Mucosa of stomach (tissue), 1 donor: ENCODE measurements at regions not wholly inside any gene's neighbourhood (a gene's known extent, or its start where the extent isn't known, plus 50 kb on each side); places are given as distances from the start of the nearest gene placed in this dataset.

ENCODE experiments used
- H3K27me3 ChIP-seq: one replicate; pipeline ENCODE4 v1.7.0; 2013; ENCODE audit warnings: mild to moderate bottlenecking, low read length; ENCODE audit not compliant: control insufficient read depth, insufficient read depth
- H3K36me3 ChIP-seq: one replicate; pipeline ENCODE4 v1.7.0; 2013; ENCODE audit warnings: low read length; ENCODE audit not compliant: control insufficient read depth, insufficient read depth
- H3K4me1 ChIP-seq: one replicate; pipeline ENCODE4 v1.7.0; 2013; ENCODE audit warnings: mild to moderate bottlenecking, low read length; ENCODE audit not compliant: control insufficient read depth, insufficient read depth
- H3K4me3 ChIP-seq: one replicate; pipeline ENCODE4 v1.7.0; 2013; ENCODE audit warnings: low read length
- H3K9ac ChIP-seq: one replicate; pipeline ENCODE4 v1.7.0; 2013; ENCODE audit warnings: mild to moderate bottlenecking, low read length, moderate library complexity
- H3K9me3 ChIP-seq: one replicate; pipeline ENCODE4 v1.7.0; 2013; ENCODE audit warnings: mild to moderate bottlenecking, low read length, moderate library complexity; ENCODE audit not compliant: control insufficient read depth
- donor health status: Pancreatic carcinoma.

DNA sequence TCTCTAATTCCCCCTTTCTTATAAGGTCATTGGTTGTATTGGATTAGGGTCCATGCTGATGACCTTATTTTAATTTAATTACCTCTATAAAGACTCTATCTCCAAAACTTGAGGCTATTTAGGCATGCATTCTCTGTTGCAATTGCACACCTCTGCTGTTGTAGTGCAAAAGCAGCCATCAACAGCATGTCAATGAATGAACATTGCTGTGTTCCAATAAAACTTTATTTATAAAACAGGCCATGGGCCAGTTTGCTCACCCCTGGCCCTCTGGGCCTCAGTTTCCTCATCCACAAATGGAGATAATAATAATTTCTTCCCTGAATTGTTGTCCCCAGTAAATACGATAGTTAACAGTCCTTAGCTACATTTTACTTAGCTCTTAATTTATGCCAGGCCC, 100.4 kb upstream of the USP24 start:
- no peaks in the 10 kb centered on the region for H3K36me3 ChIP-seq
- H3K9ac ChIP-seq, result no peak overlapping the region
- no peaks in the 10 kb centered on the region for H3K27me3 ChIP-seq
- no peaks in the 10 kb centered on the region for H3K4me1 ChIP-seq
- H3K4me3 ChIP-seq, result no peak overlapping the region
- no peaks in the 10 kb centered on the region for H3K9me3 ChIP-seq

- Histone ChIP-seq H3K4me1 (no peaks in the 10 kb centered on the region), H3K9ac (no peak overlapping the region), H3K27me3 (no peaks in the 10 kb centered on the region), H3K36me3 (no peaks in the 10 kb centered on the region), H3K4me3 (no peak overlapping the region), H3K9me3 (no peaks in the 10 kb centered on the region)
Observed at GRCh38 chr1:55314740-55315139, 99.6 kb upstream of the USP24 start.

DNA sequence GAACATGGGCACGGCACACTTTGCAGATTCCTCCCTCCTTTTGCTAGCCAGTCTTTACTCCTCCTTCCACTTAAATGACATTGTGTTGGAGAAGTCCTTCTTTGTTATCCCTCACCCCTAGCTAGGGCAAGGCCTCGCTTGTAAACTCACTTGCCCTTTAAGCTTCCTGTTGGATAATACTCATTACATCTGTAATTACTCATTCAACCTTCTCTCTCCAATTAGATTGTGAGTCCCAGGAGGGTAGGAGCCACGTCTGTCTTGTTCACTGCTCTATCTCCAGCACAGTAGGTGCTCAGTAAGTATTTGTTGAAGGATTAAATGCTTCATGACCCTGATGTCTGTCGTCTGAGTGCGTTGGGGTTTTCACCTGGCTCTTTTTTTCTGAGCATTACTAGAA, 98.7 kb upstream of the USP24 start:
- Histone ChIP-seq H3K27me3 (no peaks in the 10 kb centered on the region), H3K9me3 (no peaks in the 10 kb centered on the region), H3K36me3 (no peaks in the 10 kb centered on the region), H3K4me3 (no peak overlapping the region), H3K4me1 (no peaks in the 10 kb centered on the region), H3K9ac (no peak overlapping the region)

DNA sequence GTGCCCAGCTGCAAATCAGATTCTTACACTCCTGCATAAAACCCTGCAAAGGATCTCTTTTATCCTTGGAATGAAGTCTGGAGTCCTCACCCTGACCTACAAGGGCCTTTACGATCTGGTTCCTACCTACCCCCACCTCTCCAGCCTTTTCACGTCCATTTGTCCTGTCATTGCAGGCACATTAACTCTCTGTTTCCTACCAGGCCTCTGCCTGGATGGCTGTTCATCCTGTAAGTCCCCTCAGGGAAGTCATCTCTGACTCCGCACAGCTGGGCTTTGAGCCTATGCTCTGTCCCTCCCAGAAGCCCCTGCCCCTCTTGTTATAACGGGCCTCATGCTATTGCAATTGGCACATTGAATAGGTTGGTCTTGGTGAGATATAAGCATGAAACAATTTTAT, 96.8 kb upstream of the USP24 start:
- Histone ChIP-seq H3K9me3 (no peaks in the 10 kb centered on the region), H3K4me3 (no peak overlapping the region), H3K4me1 (no peaks in the 10 kb centered on the region), H3K27me3 (no peaks in the 10 kb centered on the region), H3K9ac (no peak overlapping the region), H3K36me3 (no peaks in the 10 kb centered on the region)

DNA sequence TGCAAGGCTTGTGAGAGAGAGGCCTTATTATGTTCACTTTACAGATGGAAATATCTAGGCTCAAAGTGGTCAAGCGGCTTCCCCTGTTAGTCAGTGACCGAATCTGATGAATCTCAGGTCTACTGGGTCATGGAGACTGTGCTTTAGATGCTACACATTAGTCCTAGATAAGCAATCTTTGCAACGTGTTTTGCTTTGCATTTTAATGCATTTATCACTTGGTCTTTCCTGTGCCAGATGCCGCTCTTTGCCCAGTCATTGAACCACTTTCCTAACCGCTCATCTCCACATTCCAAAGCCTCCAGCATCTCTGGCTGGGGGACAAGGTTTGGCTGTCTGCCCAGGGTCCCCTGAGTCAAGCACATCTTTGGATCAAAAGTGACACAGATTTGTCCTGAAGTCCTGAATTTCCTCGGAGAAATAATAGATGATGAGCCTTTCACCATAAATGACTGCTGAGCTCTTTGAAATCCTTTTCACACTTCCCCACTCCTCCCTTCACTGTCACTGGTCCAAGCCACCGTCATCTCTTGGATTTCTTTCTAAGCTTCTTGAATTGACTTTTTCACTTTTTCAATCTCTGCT, 96.0 kb upstream of the USP24 start:
- H3K4me3 ChIP-seq, result no peak overlapping the region
- H3K9me3 ChIP-seq, result no peaks in the 10 kb centered on the region
- no peaks in the 10 kb centered on the region for H3K36me3 ChIP-seq
- H3K9ac ChIP-seq, result no peak overlapping the region
- H3K27me3 ChIP-seq, result no peaks in the 10 kb centered on the region
- no peaks in the 10 kb centered on the region for H3K4me1 ChIP-seq

DNA sequence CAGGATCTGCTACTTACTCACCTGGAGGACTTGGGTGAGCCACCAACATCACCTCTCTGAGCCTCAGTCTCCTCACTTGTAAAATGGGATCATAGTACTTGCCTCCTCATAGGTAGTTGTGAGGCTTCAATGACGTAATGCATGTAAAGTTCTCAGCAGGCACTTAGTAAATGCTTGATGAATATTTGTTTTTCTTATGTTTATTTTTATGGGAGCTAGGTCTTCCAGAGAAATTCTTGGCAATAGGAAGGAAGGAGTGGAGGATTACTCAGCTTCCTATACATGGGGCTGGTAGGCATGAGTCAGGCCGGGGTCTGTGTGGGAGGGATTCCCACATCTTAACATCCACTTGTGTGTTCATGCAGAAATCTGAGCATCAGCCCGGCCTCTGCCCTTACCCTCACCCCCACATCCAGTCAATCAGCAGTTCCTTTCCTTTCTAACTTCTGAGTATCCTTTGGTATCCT, 95.4 kb upstream of the USP24 start:
- Histone ChIP-seq H3K9me3 (no peaks in the 10 kb centered on the region), H3K36me3 (no peaks in the 10 kb centered on the region), H3K9ac (no peak overlapping the region), H3K4me3 (no peak overlapping the region), H3K4me1 (no peaks in the 10 kb centered on the region), H3K27me3 (no peaks in the 10 kb centered on the region)

- H3K36me3 ChIP-seq, result no peaks in the 10 kb centered on the region
- H3K4me1 ChIP-seq, result no peaks in the 10 kb centered on the region
- no peak overlapping the region for H3K4me3 ChIP-seq
- H3K27me3 ChIP-seq, result no peaks in the 10 kb centered on the region
- H3K9me3 ChIP-seq, result no peaks in the 10 kb centered on the region
- no peak overlapping the region for H3K9ac ChIP-seq
Observed at GRCh38 chr1:55309786-55310504, 94.8 kb upstream of the USP24 start.

GRCh38 chr1:55309053-55309452, 93.9 kb upstream of the USP24 start:
- H3K9me3 ChIP-seq, result no peaks in the 10 kb centered on the region
- H3K4me1 ChIP-seq, result no peaks in the 10 kb centered on the region
- H3K9ac ChIP-seq, result no peak overlapping the region
- H3K4me3 ChIP-seq, result no peak overlapping the region
- H3K36me3 ChIP-seq, result no peaks in the 10 kb centered on the region
- no peaks in the 10 kb centered on the region for H3K27me3 ChIP-seq

GRCh38 chr1:55305735-55306134, 90.6 kb upstream of the USP24 start:
- no peak overlapping the region for H3K4me3 ChIP-seq
- H3K27me3 ChIP-seq, result no peaks in the 10 kb centered on the region
- no peaks in the 10 kb centered on the region for H3K9me3 ChIP-seq
- H3K9ac ChIP-seq, result no peak overlapping the region
- H3K36me3 ChIP-seq, result no peaks in the 10 kb centered on the region
- H3K4me1 ChIP-seq, result no peaks in the 10 kb centered on the region

- Histone ChIP-seq H3K4me3 (no peak overlapping the region), H3K36me3 (no peaks in the 10 kb centered on the region), H3K27me3 (no peaks in the 10 kb centered on the region), H3K9me3 (no peaks in the 10 kb centered on the region), H3K4me1 (no peaks in the 10 kb centered on the region), H3K9ac (no peak overlapping the region)
Observed at GRCh38 chr1:55304229-55304740, 89.1 kb upstream of the USP24 start.

DNA sequence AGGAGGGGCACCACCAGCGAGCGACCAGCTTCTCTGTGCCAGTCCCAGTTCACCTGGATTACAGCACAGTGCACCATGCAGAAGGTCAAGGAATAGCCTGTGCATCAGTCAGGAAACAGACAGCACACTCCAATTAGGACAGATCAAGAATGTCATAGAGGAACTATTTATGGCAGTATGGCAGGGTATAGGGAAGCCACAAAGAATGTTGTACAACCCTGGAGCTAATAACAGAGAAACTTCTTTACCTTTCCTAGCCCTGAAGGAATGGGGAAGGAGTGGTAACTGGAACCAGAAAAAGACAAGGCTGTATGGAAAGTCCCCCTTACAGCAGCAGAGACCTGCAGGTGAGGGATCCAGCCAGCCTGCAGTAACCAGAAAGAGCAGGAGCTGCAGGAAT, 87.8 kb upstream of the USP24 start:
- Histone ChIP-seq H3K9ac (no peak overlapping the region), H3K9me3 (no peaks in the 10 kb centered on the region), H3K4me1 (no peaks in the 10 kb centered on the region), H3K4me3 (no peak overlapping the region), H3K36me3 (no peaks in the 10 kb centered on the region), H3K27me3 (no peaks in the 10 kb centered on the region)

DNA sequence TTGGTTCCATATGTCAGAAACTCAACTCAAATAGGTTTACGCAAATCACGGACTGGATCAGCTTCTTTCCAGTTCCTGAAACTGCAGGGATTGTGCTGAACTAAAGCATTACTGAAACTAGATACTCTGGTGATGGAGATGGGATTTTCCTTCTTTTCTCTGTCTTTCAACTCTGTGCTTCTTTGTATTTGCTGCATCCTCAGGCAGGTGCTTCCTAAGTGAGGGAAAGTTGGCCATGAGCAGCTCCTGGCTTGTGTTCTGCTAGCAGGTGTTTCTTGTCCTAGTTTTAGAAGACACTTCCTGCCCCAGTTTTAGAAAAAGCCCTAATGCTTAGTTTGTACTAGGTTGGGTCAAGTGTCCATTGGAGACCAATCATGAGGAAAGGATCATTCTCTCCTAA, 86.7 kb upstream of the USP24 start:
- Histone ChIP-seq H3K36me3 (no peaks in the 10 kb centered on the region), H3K9me3 (no peaks in the 10 kb centered on the region), H3K27me3 (no peaks in the 10 kb centered on the region), H3K4me3 (no peak overlapping the region), H3K9ac (no peak overlapping the region), H3K4me1 (no peaks in the 10 kb centered on the region)
